Skeletal muscle tissue (tissue), 3 donors: ENCODE measurements at regions not wholly inside any gene's neighbourhood (a gene's known extent, or its start where the extent isn't known, plus 50 kb on each side); places are given as distances from the start of the nearest gene placed in this dataset.
A peak's percentile ranks its signal among the peaks of the same experiment; 100 is the strongest.

Source experiments
- H3K27ac ChIP-seq: one replicate; pipeline ENCODE4 v1.7.0; 2013; ENCODE audit warnings: mild to moderate bottlenecking, low read depth, low read length, inconsistent platforms
- H3K27me3 ChIP-seq, 3 donors: one replicate each; pipeline ENCODE4 v1.7.0; 2013; ENCODE audit warnings: low read length in 3 of 3; ENCODE audit not compliant: control insufficient read depth in 3 of 3, insufficient read depth in 3 of 3
- H3K36me3 ChIP-seq, 3 donors: one replicate each; pipeline ENCODE4 v1.7.0; 2013; ENCODE audit warnings: low read length in 3 of 3; ENCODE audit not compliant: control insufficient read depth in 3 of 3, insufficient read depth in 3 of 3
- H3K4me1 ChIP-seq, 3 donors: one replicate each; pipeline ENCODE4 v1.7.0; 2013; ENCODE audit warnings: low read length in 3 of 3, mild to moderate bottlenecking in 3 of 3; ENCODE audit not compliant: control insufficient read depth in 3 of 3, insufficient read depth in 3 of 3
- H3K4me3 ChIP-seq, 3 donors: one replicate each; pipeline ENCODE4 v1.7.0; 2013; ENCODE audit warnings: low read length in 3 of 3
- H3K9ac ChIP-seq, 3 donors: one replicate each; pipeline ENCODE4 v1.7.0; 2013; ENCODE audit warnings: low read length in 3 of 3, mild to moderate bottlenecking in 3 of 3, moderate library complexity in 2 of 3, low read depth in 1 of 3
- H3K9me3 ChIP-seq, 3 donors: one replicate each; pipeline ENCODE4 v1.7.0; 2013; ENCODE audit warnings: low read length in 3 of 3; ENCODE audit not compliant: control insufficient read depth in 3 of 3
- donor health status: Osteomylitis.

DNA sequence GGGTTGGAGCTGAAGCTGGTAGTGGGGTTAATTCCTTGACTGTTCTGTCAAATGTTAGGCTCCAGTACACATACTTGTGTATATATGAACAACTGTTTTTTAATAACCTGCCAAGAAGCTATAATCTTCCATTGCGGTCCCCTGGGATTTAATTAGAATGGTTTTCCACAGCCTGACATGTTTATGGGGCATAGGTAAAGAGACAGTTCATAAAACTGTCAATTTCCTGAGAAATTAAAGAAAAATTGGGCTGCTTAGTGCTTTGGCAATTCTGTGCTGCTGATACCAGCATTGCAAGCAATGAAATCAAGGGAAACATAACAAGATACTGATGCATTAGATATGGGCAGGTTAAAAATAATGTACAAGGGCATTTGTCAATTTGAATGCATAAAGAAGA is 314.1 kb upstream of the SLC35B3 start:
- Histone ChIP-seq H3K27me3 (no peaks in the 10 kb centered on the region), H3K4me1 (no peaks in the 10 kb centered on the region), H3K9ac (no peak overlapping the region), H3K27ac (no peak overlapping the region), H3K4me3 (no peak overlapping the region), H3K9me3 (no peaks in the 10 kb centered on the region), H3K36me3 (no peaks in the 10 kb centered on the region)

- H3K4me3 ChIP-seq, result no peak overlapping the region
- H3K4me1 ChIP-seq, result no peaks in the 10 kb centered on the region
Observed at GRCh38 chr6:8743170-8743745, 307.9 kb upstream of the SLC35B3 start.

DNA sequence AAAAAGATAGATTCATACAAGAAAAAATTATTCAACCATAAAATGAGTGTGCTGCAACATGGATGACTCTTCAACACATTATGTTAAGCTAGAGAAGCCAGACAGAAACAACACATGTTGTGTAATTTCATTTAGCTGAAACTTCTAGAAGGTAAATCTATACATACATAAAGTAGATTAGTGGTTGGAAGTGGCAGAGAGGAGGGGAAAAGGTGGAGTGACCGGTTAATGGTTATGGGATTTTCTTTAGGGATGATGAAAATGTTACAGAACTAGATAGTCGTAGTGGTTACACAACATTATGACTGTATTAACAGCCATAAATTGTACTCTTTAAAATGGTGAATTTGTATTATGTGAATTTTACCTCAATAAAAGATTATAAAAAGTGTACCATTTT is 304.1 kb upstream of the SLC35B3 start:
- Histone ChIP-seq H3K27ac (no peak overlapping the region), H3K4me3 (no peak overlapping the region), H3K36me3 (no peaks in the 10 kb centered on the region), H3K4me1 (no peaks in the 10 kb centered on the region), H3K9ac (no peak overlapping the region), H3K9me3 (peaks cover 0 to 3% (median 0%) of the 10 kb centered on the region in 3 donors), H3K27me3 (no peaks in the 10 kb centered on the region)

More at GRCh38 chr6:8743170-8743745, 307.9 kb upstream of the SLC35B3 start:
- peaks cover 0 to 3% (median 0%) of the 10 kb centered on the region in 3 donors for H3K9me3 ChIP-seq
- no peaks in the 10 kb centered on the region for H3K27me3 ChIP-seq
- H3K27ac ChIP-seq, result no peak overlapping the region
- H3K9ac ChIP-seq, result no peak overlapping the region
- H3K36me3 ChIP-seq, result no peaks in the 10 kb centered on the region

- Histone ChIP-seq H3K4me1 (no peaks in the 10 kb centered on the region), H3K27ac (no peak overlapping the region), H3K27me3 (no peaks in the 10 kb centered on the region), H3K9ac (no peak overlapping the region), H3K36me3 (no peaks in the 10 kb centered on the region), H3K9me3 (peaks cover 0 to 3% (median 0%) of the 10 kb centered on the region in 3 donors), H3K4me3 (no peak overlapping the region)
Observed at GRCh38 chr6:8738951-8739350, 303.6 kb upstream of the SLC35B3 start.

GRCh38 chr6:8736156-8736895 is 301.0 kb upstream of the SLC35B3 start:
- Histone ChIP-seq H3K36me3 (no peaks in the 10 kb centered on the region), H3K9ac (no peak overlapping the region), H3K9me3 (peaks cover 0 to 3% (median 0%) of the 10 kb centered on the region in 3 donors), H3K4me1 (no peaks in the 10 kb centered on the region), H3K27me3 (no peaks in the 10 kb centered on the region), H3K27ac (no peak overlapping the region), H3K4me3 (no peak overlapping the region)

- Histone ChIP-seq H3K9me3 (peaks cover 0 to under 1% (median 0%) of the 10 kb centered on the region in 3 donors), H3K4me3 (no peak overlapping the region), H3K36me3 (no peaks in the 10 kb centered on the region), H3K4me1 (no peaks in the 10 kb centered on the region), H3K9ac (no peak overlapping the region), H3K27ac (no peak overlapping the region), H3K27me3 (no peaks in the 10 kb centered on the region)
Observed at GRCh38 chr6:8733879-8734278, 298.5 kb upstream of the SLC35B3 start.

DNA sequence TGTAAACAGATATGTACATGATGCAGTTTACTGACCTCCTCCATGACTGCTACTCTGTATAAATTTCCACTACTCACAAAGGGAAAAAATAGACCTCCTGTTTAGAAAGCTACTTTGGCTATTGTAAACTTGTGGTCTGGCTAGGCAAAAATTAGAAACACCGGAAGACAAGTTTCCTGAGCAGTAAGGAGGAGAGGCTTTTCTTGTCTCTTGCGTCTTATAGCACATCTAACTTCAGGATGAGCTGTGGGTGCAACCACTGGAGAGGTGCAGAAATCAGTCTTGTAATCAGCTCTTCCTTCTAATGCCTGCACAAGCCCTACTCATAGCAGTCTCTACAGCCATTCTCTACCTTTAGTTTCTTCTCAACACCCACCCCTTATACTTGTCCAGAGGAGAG is 296.5 kb upstream of the SLC35B3 start:
- H3K9ac ChIP-seq, result no peak overlapping the region
- no peaks in the 10 kb centered on the region for H3K9me3 ChIP-seq
- H3K4me1 ChIP-seq, result no peaks in the 10 kb centered on the region
- H3K4me3 ChIP-seq, result no peak overlapping the region
- no peaks in the 10 kb centered on the region for H3K36me3 ChIP-seq
- H3K27ac ChIP-seq, result no peak overlapping the region
- no peaks in the 10 kb centered on the region for H3K27me3 ChIP-seq

DNA sequence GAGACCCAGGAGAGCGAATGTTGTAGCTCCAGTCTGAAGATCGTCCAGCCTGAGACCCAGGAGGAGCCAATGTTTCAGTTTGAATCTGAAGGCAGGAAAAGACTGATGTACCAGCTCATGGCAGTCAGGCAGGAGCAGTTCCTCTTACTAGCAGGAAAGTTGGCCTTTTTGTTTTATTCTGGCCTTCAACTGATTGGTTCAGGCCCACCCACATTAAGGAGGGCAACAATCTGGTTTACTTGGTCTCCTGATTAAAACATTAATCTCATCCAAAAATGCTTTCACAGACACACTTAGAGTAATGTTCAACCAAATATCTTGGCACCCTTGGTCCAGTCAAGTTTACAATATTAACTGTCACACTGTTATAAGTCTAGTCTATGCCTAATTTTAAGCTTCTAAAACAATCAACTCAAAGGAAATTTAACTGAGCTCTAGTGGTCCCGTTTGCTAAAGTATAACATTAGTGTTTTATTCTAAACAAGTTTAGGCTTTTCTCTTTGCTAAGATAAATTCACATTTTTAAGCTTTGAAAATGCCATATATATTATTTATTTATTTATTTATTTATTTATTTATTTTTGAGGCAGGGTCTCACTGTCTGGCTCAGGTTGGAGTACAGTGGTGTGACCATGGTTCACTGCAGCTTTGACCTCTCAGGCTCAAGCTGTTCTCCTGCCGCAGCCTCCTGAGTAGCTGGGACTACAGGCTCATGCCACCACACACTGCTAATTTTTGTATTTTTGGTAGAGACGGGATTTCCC is 275.5 kb upstream of the SLC35B3 start:
- Histone ChIP-seq H3K9me3 (no peaks in the 10 kb centered on the region), H3K27me3 (no peaks in the 10 kb centered on the region), H3K4me1 (peaks cover 0 to 2% (median 0%) of the 10 kb centered on the region in 3 donors)

DNA sequence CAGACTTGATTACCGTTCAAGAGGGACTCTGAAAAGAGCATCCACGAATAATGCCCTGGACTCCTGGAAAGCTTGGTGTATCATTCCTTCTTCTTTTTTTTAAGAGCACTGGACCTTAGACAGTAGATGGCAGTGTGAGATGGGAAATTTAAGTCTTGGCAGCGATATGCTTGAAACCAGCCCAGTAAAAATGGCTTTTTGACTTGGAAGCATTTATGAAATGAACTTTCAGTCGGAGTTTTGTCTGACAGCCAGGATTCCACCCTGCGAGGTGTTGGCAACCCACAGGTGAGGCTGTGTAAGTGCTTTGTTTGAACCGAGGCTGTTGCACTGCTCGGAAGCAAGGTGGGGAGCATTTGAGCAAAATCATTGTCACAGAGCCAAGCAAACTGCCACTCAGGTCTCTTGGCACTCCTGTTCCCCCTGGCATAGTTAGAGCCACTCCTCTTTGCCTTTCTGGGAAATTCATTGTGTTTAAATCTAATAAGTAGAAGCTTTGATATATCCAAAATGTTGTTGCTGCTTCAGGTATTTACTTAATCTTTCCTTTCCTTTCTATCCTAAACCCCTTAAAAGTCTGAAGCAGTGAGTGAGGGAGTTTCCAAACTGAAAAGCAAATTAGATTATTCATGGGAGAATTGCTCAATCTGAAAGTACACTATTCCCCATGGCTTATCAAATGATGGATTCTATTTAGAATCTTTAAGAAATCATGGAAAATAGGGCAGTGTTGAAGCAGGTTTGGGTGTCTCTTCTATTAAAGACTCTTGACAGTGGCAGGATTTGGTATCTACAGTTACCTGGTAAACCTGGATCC is 272.8 kb upstream of the SLC35B3 start:
- no peaks in the 10 kb centered on the region for H3K9me3 ChIP-seq
- no peak overlapping the region for H3K27ac ChIP-seq
- H3K4me1 ChIP-seq, result peaks cover 0 to 2% (median 0%) of the 10 kb centered on the region in 3 donors
- H3K9ac ChIP-seq, result peak overlapping the region in 2 of 3 donors; percentile 35 to 54
- H3K27me3 ChIP-seq, result no peaks in the 10 kb centered on the region
- H3K36me3 ChIP-seq, result no peaks in the 10 kb centered on the region
- H3K4me3 ChIP-seq, result peak overlapping the region; percentile 36 to 69 (median 49)

More for the DNA sequence above, 275.5 kb upstream of the SLC35B3 start:
- H3K9ac ChIP-seq, result no peak overlapping the region
- H3K4me3 ChIP-seq, result no peak overlapping the region
- H3K36me3 ChIP-seq, result no peaks in the 10 kb centered on the region
- no peak overlapping the region for H3K27ac ChIP-seq
